ENCODE measurements at regions not wholly inside any gene's neighbourhood (a gene's known extent, or its start where the extent isn't known, plus 50 kb on each side); places are given as distances from the start of the nearest gene placed in this dataset.

GRCh38 chr3:17965331-17965730 lies 222.9 kb upstream of the TBC1D5 start:
- 100% methylated on average over 1 of the region's 1 CpG for WGBS (ENCODE audit: insufficient coverage)
- Histone ChIP-seq H3K27ac (ENCODE audit: low read depth, low read length) (no peak overlapping the region), H3K36me3 (ENCODE audit: control insufficient read depth, insufficient read depth, low read length) (no peaks in the 10 kb centered on the region), H3K9me3 (ENCODE audit: control insufficient read depth, insufficient read depth, low read length) (no peaks in the 10 kb centered on the region), H3K4me1 (ENCODE audit: control insufficient read depth, insufficient read depth, low read length) (peaks cover 5% of the 10 kb centered on the region), H3K4me3 (ENCODE audit: low read depth, low read length) (no peak overlapping the region), H3K27me3 (ENCODE audit: control insufficient read depth, insufficient read depth, low read length) (no peaks in the 10 kb centered on the region)
- no peak for DNase-seq (ENCODE audit: low read depth in 4 of 6, low spot score in 6 of 6)

GRCh38 chr3:17964108-17964507 lies 221.7 kb upstream of the TBC1D5 start:
- Histone ChIP-seq H3K27me3 (ENCODE audit: control insufficient read depth, insufficient read depth, low read length) (no peaks in the 10 kb centered on the region), H3K4me1 (ENCODE audit: control insufficient read depth, insufficient read depth, low read length) (peaks cover 5% of the 10 kb centered on the region), H3K36me3 (ENCODE audit: control insufficient read depth, insufficient read depth, low read length) (no peaks in the 10 kb centered on the region), H3K9me3 (ENCODE audit: control insufficient read depth, insufficient read depth, low read length) (no peaks in the 10 kb centered on the region), H3K4me3 (ENCODE audit: low read depth, low read length) (no peak overlapping the region), H3K27ac (ENCODE audit: low read depth, low read length) (no peak overlapping the region)
- no CpG with 5 or more reads among the region's 1 CpG for WGBS (ENCODE audit: insufficient coverage)
- DNase-seq (ENCODE audit: low read depth in 4 of 6, low spot score in 6 of 6) = no peak

- Histone ChIP-seq H3K36me3 (ENCODE audit: control insufficient read depth, insufficient read depth, low read length) (no peaks in the 10 kb centered on the region), H3K4me3 (ENCODE audit: low read depth, low read length) (no peak overlapping the region), H3K27ac (ENCODE audit: low read depth, low read length) (no peak overlapping the region), H3K9me3 (ENCODE audit: control insufficient read depth, insufficient read depth, low read length) (no peaks in the 10 kb centered on the region), H3K27me3 (ENCODE audit: control insufficient read depth, insufficient read depth, low read length) (no peaks in the 10 kb centered on the region), H3K4me1 (ENCODE audit: control insufficient read depth, insufficient read depth, low read length) (no peaks in the 10 kb centered on the region)
- no peak for DNase-seq (ENCODE audit: low read depth in 4 of 6, low spot score in 6 of 6)
Observed at GRCh38 chr3:17955411-17955810, 213.0 kb upstream of the TBC1D5 start.

GRCh38 chr3:17954801-17955200 lies 212.4 kb upstream of the TBC1D5 start:
- no peak overlapping the region for H3K4me3 ChIP-seq (ENCODE audit: low read depth, low read length)
- no peaks in the 10 kb centered on the region for H3K4me1 ChIP-seq (ENCODE audit: control insufficient read depth, insufficient read depth, low read length)
- H3K27ac ChIP-seq (ENCODE audit: low read depth, low read length) = no peak overlapping the region
- H3K27me3 ChIP-seq (ENCODE audit: control insufficient read depth, insufficient read depth, low read length) = no peaks in the 10 kb centered on the region
- peaks cover 1% of the 10 kb centered on the region for H3K9me3 ChIP-seq (ENCODE audit: control insufficient read depth, insufficient read depth, low read length)
- DNase-seq (ENCODE audit: low read depth in 4 of 6, low spot score in 6 of 6) = no peak
- no CpG with 5 or more reads among the region's 1 CpG for WGBS (ENCODE audit: insufficient coverage)
- no peaks in the 10 kb centered on the region for H3K36me3 ChIP-seq (ENCODE audit: control insufficient read depth, insufficient read depth, low read length)

GRCh38 chr3:17951241-17951640 lies 208.8 kb upstream of the TBC1D5 start:
- WGBS (ENCODE audit: insufficient coverage) = 93% methylated on average over 2 of the region's 2 CpGs
- no peak for DNase-seq (ENCODE audit: low read depth in 4 of 6, low spot score in 6 of 6)
- no peaks in the 10 kb centered on the region for H3K27me3 ChIP-seq (ENCODE audit: control insufficient read depth, insufficient read depth, low read length)

GRCh38 chr3:17949101-17949500 lies 206.7 kb upstream of the TBC1D5 start:
- no peak overlapping the region for H3K27ac ChIP-seq (ENCODE audit: low read depth, low read length)
- H3K36me3 ChIP-seq (ENCODE audit: control insufficient read depth, insufficient read depth, low read length) = no peaks in the 10 kb centered on the region
- 44% methylated on average over 2 of the region's 6 CpGs for WGBS (ENCODE audit: insufficient coverage)
- H3K27me3 ChIP-seq (ENCODE audit: control insufficient read depth, insufficient read depth, low read length) = no peaks in the 10 kb centered on the region
- H3K9me3 ChIP-seq (ENCODE audit: control insufficient read depth, insufficient read depth, low read length) = peaks cover 1% of the 10 kb centered on the region
- no peaks in the 10 kb centered on the region for H3K4me1 ChIP-seq (ENCODE audit: control insufficient read depth, insufficient read depth, low read length)
- peak in 1 of 6 donors; percentile 49 for DNase-seq (ENCODE audit: low read depth in 4 of 6, low spot score in 6 of 6)
- no peak overlapping the region for H3K4me3 ChIP-seq (ENCODE audit: low read depth, low read length)

More at GRCh38 chr3:17951241-17951640, 208.8 kb upstream of the TBC1D5 start:
- H3K27ac ChIP-seq (ENCODE audit: low read depth, low read length) = no peak overlapping the region
- no peak overlapping the region for H3K4me3 ChIP-seq (ENCODE audit: low read depth, low read length)
- peaks cover 1% of the 10 kb centered on the region for H3K9me3 ChIP-seq (ENCODE audit: control insufficient read depth, insufficient read depth, low read length)
- no peaks in the 10 kb centered on the region for H3K4me1 ChIP-seq (ENCODE audit: control insufficient read depth, insufficient read depth, low read length)
- H3K36me3 ChIP-seq (ENCODE audit: control insufficient read depth, insufficient read depth, low read length) = no peaks in the 10 kb centered on the region

- H3K27ac ChIP-seq (ENCODE audit: low read depth, low read length) = no peak overlapping the region
- no peaks in the 10 kb centered on the region for H3K27me3 ChIP-seq (ENCODE audit: control insufficient read depth, insufficient read depth, low read length)
- H3K4me1 ChIP-seq (ENCODE audit: control insufficient read depth, insufficient read depth, low read length) = no peaks in the 10 kb centered on the region
- H3K9me3 ChIP-seq (ENCODE audit: control insufficient read depth, insufficient read depth, low read length) = peaks cover 1% of the 10 kb centered on the region
- DNase-seq (ENCODE audit: low read depth in 4 of 6, low spot score in 6 of 6) = no peak
- H3K36me3 ChIP-seq (ENCODE audit: control insufficient read depth, insufficient read depth, low read length) = no peaks in the 10 kb centered on the region
- H3K4me3 ChIP-seq (ENCODE audit: low read depth, low read length) = no peak overlapping the region
Observed at GRCh38 chr3:17947833-17948232, 205.4 kb upstream of the TBC1D5 start.

- Histone ChIP-seq H3K4me3 (ENCODE audit: low read depth, low read length) (no peak overlapping the region), H3K27ac (ENCODE audit: low read depth, low read length) (no peak overlapping the region), H3K9me3 (ENCODE audit: control insufficient read depth, insufficient read depth, low read length) (peaks cover 1% of the 10 kb centered on the region), H3K4me1 (ENCODE audit: control insufficient read depth, insufficient read depth, low read length) (no peaks in the 10 kb centered on the region), H3K36me3 (ENCODE audit: control insufficient read depth, insufficient read depth, low read length) (no peaks in the 10 kb centered on the region), H3K27me3 (ENCODE audit: control insufficient read depth, insufficient read depth, low read length) (no peaks in the 10 kb centered on the region)
- WGBS (ENCODE audit: insufficient coverage) = 60% methylated on average over 1 of the region's 6 CpGs
- DNase-seq (ENCODE audit: low read depth in 4 of 6, low spot score in 6 of 6) = peak in 1 of 6 donors; percentile 71
Observed at GRCh38 chr3:17946619-17947018, 204.2 kb upstream of the TBC1D5 start.

- H3K27me3 ChIP-seq (ENCODE audit: control insufficient read depth, insufficient read depth, low read length) = no peaks in the 10 kb centered on the region
- H3K4me1 ChIP-seq (ENCODE audit: control insufficient read depth, insufficient read depth, low read length) = no peaks in the 10 kb centered on the region
- WGBS (ENCODE audit: insufficient coverage) = 38% methylated on average over 2 of the region's 6 CpGs
- no peak overlapping the region for H3K4me3 ChIP-seq (ENCODE audit: low read depth, low read length)
- no peak for DNase-seq (ENCODE audit: low read depth in 4 of 6, low spot score in 6 of 6)
- H3K27ac ChIP-seq (ENCODE audit: low read depth, low read length) = no peak overlapping the region
- peaks cover 1% of the 10 kb centered on the region for H3K9me3 ChIP-seq (ENCODE audit: control insufficient read depth, insufficient read depth, low read length)
- H3K36me3 ChIP-seq (ENCODE audit: control insufficient read depth, insufficient read depth, low read length) = no peaks in the 10 kb centered on the region
Observed at GRCh38 chr3:17945799-17946399, 203.5 kb upstream of the TBC1D5 start.

GRCh38 chr3:17945018-17945798 lies 202.8 kb upstream of the TBC1D5 start:
- no peak for DNase-seq (ENCODE audit: low read depth in 4 of 6, low spot score in 6 of 6)
- H3K27me3 ChIP-seq (ENCODE audit: control insufficient read depth, insufficient read depth, low read length) = no peaks in the 10 kb centered on the region
- no peaks in the 10 kb centered on the region for H3K4me1 ChIP-seq (ENCODE audit: control insufficient read depth, insufficient read depth, low read length)
- no peak overlapping the region for H3K27ac ChIP-seq (ENCODE audit: low read depth, low read length)
- no peaks in the 10 kb centered on the region for H3K36me3 ChIP-seq (ENCODE audit: control insufficient read depth, insufficient read depth, low read length)
- no CpG with 5 or more reads among the region's 2 CpGs for WGBS (ENCODE audit: insufficient coverage)
- H3K9me3 ChIP-seq (ENCODE audit: control insufficient read depth, insufficient read depth, low read length) = peaks cover under 1% of the 10 kb centered on the region
- no peak overlapping the region for H3K4me3 ChIP-seq (ENCODE audit: low read depth, low read length)
